Cardiac septum (tissue), 1 donor: ENCODE measurements at regions not wholly inside any gene's neighbourhood (a gene's known extent, or its start where the extent isn't known, plus 50 kb on each side); places are given as distances from the start of the nearest gene placed in this dataset.

ENCODE experiments used
- DNase-seq: peaks from one replicate; pipeline ENCODE4 v3.0.0-alpha.2; 2020; ENCODE audit warnings: low spot score
- intact Hi-C: fragments of 100-400 bp; cut with DNase I; formaldehyde crosslinking; loops from one replicate; pipeline ENCODE4 v1.14.0; 2022
- donor health status: DM: no; HTN: no; CAD: no.

DNA sequence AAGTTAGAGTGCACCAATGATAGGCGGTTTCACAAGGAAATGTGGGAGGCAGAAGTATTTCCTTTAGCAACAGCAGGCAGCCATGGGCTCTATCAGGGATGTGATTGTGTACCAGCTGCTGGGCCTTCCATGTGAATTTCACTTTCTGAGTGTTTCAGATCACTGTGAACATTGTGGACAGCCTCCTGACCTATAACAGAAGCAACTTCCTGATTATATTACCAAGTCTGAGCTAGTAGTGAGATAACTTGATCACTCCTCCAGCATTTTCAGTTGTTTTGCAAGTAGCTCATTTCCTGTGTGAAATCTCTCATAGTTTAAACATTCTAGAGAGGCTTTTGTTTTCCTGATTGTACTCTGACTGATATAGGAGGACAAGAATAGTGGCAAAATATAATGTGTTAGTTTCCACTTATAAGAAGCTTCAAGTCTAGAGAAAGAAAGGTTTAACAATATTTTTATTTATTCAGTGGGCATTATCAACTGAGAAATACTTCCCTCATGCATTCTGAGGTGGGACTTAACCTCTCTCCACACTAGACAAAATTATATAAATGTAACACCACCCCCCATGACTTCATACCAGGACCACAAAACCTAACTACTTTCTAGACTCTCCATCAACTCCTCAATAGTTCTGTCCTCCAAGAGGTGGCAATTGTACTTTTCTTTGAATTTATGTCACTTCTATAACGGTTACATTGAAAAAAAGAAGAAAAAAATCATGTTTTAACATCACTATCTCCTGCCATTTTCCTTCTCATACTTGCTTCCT lies 184.2 kb upstream of the LUZP2 start:
- DNase-seq: no peak
- intact Hi-C loops: no loop called here

- intact Hi-C loops: no loop called here
- no peak for DNase-seq
Measured at GRCh38 chr11:24321229-24321628, 175.6 kb upstream of the LUZP2 start.

GRCh38 chr11:24324211-24324610 lies 172.6 kb upstream of the LUZP2 start:
- intact Hi-C loops: no loop called here
- DNase-seq: no peak

DNA sequence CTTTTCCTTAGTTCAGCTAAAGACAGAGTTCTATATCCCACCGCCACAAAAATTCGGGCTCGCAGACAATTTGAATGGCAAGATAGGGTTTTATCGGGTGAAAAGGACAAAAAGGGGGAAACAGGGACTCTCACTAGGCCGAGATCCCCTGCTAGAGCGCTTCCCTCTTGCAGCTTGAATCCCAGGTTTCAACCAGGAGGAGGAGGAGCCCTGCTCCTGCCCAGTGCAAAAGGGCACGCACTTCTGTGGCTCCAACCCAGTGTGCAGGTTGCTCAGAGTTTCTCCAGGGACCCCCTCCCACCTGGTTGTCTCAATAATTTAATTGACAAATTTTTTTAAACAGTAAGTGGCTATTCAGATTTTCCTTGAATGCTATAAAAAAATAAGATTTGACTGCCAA lies 152.6 kb upstream of the LUZP2 start:
- DNase-seq: no peak
- intact Hi-C loops: no loop called here

DNA sequence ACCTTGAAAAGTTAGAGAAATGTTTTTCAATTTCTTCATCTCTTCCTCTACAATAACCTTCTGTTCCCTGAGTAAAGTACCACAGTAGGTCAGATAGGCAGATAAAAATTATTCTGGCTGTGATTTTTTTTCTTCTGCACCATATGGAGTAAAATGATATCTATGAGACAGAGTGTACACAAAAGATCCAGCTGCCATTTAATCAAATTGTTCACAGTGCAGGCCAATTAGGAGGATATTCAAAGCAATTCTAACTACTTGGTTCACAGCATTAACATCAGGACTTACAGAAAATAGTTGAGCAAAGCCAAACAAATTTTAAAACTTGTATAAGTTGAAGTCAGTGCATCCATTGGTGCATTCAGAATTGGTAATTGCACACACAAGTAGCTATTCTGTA lies 147.9 kb upstream of the LUZP2 start:
- no peak for DNase-seq
- intact Hi-C loops: no loop called here

- intact Hi-C loops: no loop called here
- no peak for DNase-seq
Measured at GRCh38 chr11:24351179-24351578, 145.7 kb upstream of the LUZP2 start.

DNA sequence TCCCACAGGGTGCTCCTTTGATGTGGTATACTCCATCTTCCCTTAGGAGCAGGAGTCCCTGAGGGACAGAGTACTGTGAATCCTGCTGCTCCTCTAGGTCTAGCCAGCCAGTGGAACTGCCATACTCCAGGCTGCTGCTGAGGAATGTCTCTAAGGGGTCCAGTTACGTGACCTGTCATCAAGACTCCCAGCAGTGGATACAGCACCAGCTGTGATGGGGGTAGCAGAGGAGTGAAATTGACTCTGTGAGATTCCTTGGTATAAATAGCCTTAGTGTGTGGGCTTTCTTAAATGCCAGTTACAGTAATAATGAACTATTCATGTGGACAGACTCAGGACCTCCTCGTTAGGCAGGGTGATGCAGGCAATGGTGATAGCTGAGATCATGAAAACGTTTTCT lies 140.4 kb upstream of the LUZP2 start:
- intact Hi-C loops: no loop called here
- no peak for DNase-seq

DNA sequence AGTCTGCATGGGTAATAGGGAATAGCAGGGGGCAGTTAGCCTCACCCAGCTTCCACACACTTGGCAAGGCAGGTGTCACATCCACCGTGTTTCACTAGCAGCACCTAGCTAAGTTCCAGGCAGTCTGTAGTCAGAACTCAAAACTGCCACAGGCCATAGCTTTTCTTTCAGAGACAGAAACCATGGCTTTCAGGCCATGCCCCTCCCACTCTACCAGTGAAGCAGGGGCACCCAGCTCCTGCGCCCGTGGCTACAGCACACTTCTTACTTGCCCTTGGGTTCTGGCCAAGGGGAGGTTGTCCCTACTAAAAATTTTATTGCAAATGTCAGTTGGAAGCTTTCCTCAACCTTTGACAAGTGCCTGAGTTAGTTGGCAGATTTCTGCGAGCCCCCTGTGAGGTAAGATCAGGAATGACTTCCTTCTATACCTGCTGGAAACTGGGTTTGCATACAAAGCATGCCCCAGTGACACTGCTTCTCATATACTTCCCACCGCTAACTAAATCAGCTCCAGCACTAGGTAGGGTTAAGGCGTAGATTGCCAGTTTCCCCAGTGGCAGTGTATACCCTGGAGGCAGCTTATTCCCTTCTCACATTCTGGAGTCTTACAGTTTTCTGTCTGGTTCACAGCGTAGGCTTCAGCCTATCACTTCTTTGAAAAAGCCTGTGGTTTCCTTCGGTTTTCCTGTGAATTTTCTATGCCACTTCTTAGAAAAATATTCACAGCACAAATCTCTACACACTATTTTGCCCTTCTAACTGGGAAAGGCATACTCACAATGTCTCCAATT lies 139.0 kb upstream of the LUZP2 start:
- DNase-seq: no peak
- intact Hi-C loops: no loop called here

DNA sequence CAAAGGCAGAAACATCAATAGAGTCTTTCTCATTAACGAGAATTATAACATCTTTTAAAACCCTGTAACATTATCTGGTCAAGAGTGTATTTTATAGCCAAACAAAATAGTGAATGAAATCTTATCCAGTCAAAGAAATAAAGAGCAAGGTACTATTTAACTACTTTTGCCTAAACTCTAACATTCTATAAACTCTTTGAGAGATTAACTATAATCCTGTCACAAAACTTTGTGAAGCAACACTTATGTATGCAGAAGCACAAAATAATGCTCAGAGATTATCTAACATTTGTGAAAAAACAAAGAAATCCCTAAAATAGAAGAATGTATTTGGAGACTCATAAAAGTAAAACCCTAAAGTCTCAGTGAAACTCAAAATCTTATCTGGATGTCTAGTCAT lies 124.4 kb upstream of the LUZP2 start:
- no peak for DNase-seq
- intact Hi-C loops: no loop called here

GRCh38 chr11:24373516-24373915 lies 123.3 kb upstream of the LUZP2 start:
- no peak for DNase-seq
- intact Hi-C loops: no loop called here

GRCh38 chr11:24375351-24375750 lies 121.5 kb upstream of the LUZP2 start:
- no peak for DNase-seq
- intact Hi-C loops: no loop called here

- DNase-seq: no peak
- intact Hi-C loops: no loop called here
Measured at GRCh38 chr11:24375931-24376330, 120.9 kb upstream of the LUZP2 start.

DNA sequence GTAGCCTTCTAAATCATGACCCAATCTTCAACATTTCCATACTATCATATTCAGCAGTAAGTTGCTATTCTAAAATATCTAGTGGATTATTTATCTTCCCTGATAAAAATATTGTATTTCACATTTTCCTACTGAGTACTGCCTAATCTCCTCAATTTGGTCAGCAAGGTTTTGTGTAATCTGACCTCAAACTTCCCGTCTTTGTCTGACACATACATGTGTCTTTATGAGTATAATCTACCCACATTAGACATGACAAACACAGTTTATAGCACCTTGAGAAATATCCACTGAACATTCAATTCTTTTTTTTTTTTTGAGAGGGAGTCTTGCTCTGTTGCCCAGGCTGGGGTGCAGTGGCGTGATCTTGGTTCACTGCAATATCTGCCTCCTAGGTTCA lies 113.7 kb upstream of the LUZP2 start:
- no peak for DNase-seq
- intact Hi-C loops: no loop called here

DNA sequence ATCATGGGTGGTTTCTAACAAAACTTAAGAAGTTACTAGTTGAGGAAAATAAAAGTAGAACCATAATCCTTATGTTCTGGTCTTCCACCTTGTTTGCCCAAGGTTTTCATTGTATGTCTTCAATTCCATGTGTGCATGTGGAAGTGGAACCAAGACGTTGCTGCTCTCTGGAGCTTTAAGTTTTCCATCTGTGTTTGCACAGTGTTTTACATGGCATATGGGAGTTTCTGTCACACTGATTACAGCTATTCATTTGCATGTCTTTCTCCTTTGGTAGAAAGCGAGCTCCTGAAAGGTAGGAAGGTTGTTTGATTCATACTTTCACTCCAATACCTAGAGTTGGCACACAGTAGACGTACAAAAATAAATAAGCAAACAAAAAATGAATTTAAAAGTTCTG lies 112.6 kb upstream of the LUZP2 start:
- intact Hi-C loops: no loop called here
- DNase-seq: no peak

DNA sequence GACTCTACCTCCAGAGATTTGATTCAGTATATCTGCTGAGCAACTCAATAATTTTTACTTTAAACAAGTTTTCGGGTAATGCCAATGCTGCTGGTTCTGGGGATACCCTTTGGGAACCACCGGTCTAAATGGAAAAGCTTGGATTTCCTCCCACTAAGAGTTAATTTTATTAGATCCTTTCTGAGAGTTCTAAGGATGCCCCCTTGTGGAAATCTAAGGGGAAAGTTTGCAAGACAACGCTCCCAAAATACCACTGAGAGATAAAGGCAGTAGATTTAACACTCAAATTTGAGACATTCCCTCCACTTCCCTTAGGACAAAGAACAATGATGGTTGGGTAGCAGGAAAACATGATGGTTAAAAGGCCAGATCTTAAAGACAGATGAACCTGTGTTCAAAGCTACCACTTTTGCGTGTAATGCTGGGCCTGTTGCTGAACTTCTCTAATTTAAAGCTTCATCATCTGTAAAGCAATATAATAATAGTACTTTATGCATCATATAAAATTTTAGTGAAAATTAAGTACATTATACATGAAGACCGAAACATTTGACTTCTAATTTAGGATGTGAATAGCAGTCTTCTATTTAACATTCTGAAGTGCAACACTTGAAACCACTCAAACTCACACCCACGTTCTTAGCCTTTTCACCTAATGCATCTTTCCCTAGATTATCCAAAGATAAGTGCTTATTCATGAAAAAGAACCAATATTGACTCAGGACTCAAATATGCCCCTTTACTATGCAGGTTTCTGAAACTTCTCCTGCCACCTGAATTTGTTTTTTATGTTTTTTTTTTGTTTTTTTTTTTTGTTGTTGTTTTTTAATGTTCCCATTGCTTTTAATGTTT lies 110.1 kb upstream of the LUZP2 start:
- intact Hi-C loops: no loop called here
- no peak for DNase-seq

DNA sequence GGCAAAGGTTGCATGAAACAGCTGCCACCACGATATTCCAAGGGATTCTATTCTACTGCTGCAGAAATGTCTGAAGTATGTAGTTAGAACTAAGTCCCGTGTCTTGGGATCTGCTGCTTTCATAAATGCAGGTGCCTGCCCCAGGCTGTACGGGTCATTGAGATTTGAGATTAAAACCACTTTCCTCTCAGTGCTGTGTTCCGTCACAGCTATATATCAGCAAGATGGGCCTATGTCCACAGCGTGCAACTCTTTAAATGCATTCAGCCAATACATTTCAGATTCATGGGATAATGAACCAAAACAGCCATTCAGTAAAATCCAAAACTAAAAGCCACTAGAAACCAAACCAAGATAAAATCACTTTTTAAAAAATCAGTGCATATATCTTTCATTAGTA lies 107.3 kb upstream of the LUZP2 start:
- intact Hi-C loops: no loop called here
- no peak for DNase-seq

DNA sequence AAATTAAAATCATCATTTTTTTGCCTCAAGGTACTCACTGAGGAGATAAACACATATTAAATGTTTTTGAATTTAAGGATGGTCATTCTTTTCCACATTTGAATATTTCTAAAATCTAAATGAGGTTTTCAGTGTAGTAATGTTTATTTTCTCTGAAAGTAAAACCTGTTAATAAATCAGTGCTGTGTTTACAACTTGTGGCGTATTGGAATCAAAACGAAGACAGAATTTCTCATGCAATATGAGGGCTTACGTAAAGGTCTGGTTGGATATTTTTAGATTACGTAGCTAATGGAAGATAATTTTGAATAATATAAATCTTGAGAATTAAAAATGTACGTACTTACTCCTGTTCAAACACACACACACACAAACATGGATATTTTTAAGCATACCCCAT lies 106.8 kb upstream of the LUZP2 start:
- intact Hi-C loops: no loop called here
- no peak for DNase-seq

DNA sequence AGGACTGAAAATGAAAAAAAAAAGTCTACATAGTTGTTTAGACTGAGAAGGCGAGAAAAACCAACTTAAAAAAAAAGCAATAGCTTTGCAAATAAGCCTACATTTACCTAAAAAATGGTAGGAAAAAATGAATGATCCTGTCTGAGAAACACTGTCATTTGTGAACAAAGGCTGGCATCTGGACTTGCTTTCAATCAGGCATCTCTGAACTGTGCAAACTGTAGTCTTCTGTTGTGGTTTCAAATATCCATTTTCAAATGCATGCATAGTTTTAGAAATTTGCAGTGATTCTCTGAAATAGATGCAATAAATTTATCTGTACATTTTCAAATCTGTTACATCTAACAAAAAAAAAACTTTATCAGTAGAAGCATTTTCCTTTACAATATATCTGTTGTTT lies 106.1 kb upstream of the LUZP2 start:
- DNase-seq: no peak
- intact Hi-C loops: no loop called here

- intact Hi-C loops: no loop called here
- no peak for DNase-seq
Measured at GRCh38 chr11:24391167-24391566, 105.7 kb upstream of the LUZP2 start.

DNA sequence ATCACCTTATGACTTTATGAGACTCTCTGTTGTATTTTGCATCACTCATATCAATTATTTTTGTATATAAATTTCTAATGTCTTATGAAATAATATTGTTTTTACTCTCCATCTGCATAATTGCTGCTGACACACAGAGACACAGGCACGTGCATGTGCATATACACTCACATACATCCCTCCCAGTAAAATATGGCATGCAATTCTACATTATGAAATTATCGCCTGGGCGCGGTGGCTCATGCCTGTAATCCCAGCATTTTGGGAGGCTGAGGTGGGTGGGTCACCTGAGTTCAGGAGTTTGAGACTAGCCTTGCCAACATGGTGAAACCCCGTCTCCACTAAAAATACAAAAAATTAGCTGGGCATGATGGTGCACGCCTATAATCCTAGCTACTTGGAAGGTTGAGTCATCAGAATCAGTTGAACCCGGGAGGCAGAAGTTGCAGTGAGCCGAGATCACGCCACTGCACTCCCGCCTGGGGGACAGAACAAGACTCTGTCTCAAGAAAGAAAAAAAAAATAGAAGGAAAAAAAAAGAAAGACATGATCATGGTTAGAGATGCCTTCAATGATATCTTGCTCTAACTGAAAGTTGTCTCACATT lies 96.7 kb upstream of the LUZP2 start:
- intact Hi-C loops: no loop called here
- DNase-seq: no peak
